G401.6 (cell line): ENCODE measurements at regions not wholly inside any gene's neighbourhood (a gene's known extent, or its start where the extent isn't known, plus 50 kb on each side); places are given as distances from the start of the nearest gene placed in this dataset.

Experiments used
- FAIRE-seq: peaks from 2 replicates; lab custom pipeline; 2012; peaks lifted over from hg19 to GRCh38; lab: Jason Lieb, UNC

DNA sequence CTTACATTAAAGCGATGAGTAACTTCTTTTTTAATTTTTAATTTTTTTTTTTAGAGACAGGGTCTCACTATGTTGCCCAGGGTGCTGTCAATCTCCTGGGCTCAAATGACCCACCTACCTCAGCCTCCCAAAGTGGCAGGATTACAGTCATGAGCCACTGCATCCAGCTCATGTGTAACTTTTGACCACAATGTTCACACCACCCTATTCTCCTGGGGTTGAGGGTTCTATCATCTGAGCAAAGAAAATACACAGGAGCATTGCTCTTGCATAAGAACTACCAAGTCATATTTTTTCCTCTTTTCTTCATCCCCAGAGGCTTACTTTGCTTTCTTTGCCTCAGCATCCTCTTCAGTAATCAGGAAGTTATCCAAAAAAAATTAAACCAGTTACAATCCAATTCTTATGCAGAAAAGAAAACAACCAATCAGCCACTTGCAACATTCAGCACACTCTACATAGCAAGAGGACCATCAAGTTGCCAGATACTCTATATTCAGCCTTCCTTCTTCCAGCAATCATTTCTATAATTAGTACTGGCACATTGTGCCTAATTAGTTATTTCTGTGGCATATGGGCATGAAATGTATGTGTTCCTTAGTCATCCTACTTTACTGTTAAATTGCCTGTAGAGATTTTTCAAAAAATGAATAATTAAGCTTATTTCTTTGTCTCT, 345.6 kb downstream of the AKAIN1 start:
- no peak for FAIRE-seq

GRCh38 chr18:4847056-4847455, 350.0 kb downstream of the AKAIN1 start:
- FAIRE-seq, result no peak

- no peak for FAIRE-seq
Measured at GRCh38 chr18:4844320-4844719, 352.7 kb downstream of the AKAIN1 start.

DNA sequence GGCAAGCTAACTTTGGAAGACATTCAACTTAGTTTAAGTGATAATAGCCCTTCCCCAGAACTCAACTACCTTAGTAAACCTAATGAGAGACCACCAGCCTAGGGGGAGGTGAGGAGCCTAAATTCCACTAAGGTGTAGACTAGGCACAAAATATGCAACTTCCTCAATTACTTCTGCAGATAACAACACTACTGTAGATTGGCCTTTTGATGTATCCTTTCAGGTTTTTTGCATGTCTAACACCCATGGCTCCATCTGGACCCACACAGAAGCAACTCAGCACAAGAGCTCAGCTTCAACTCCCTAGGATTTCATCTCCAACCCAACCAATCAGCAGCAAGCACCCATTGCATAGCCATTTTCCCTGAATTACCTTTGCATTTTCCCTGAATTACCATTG, 353.3 kb downstream of the AKAIN1 start:
- FAIRE-seq, result no peak

DNA sequence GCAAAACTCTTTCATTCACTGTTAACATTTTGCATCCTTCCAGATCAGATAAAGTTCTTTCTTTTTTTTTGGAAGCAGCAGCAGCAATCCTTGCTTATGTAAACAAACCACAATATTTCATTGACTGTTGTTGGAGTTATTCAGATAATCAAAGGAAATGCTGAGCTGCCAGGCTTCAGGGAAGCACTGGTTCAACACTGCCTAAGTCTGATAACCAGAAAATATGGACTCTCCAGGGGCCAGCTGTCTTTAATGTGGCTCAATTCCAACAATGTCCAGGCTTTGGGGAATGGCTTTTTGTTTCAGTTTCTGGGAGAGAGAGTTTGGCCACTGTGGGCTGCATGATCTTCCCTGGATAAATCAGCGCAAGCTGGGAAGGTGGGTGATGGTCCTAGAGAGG, 354.3 kb downstream of the AKAIN1 start:
- no peak for FAIRE-seq

DNA sequence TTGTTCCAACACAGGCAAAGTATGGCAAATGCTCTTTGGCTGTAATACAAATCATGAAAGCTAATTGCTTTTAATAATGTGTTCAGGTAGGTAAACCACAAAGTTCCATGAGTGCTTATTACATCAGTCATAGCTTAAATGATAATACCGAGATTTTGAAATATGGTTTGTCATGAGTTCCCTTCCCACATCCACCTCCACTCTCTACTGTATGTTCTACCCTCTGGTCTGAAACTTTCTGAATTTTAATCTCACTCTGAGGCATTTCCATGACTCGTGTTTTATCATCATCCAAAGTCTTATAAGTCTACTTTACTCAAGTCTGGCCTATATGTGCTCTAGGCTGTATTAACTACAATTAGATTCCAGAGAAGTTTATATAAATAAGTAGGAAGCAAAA, 354.8 kb downstream of the AKAIN1 start:
- FAIRE-seq, result no peak

- FAIRE-seq, result no peak
Measured at GRCh38 chr18:4839639-4840038, 357.4 kb downstream of the AKAIN1 start.

GRCh38 chr18:4836141-4836540, 360.9 kb downstream of the AKAIN1 start:
- FAIRE-seq, result no peak

- FAIRE-seq, result no peak
Measured at GRCh38 chr18:4831791-4832375, 365.2 kb downstream of the AKAIN1 start.

DNA sequence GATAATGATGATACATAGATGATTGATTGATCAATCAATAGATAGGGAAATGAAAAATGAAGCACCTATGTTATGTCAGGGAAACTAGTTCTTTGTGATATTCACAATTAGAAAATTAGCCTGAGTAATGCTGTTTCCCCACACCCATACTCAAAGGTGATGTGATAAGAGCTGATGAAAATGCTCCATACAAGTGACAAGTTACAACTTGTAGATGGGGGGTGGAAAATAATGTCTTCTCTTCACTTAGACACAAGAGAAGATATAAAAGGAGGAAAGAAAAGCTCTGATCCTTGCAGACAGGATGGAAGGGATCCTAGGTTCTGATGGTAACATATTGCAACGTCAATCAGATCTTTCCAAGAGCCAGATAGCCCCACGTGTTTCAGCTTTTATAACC, 365.9 kb downstream of the AKAIN1 start:
- no peak for FAIRE-seq

DNA sequence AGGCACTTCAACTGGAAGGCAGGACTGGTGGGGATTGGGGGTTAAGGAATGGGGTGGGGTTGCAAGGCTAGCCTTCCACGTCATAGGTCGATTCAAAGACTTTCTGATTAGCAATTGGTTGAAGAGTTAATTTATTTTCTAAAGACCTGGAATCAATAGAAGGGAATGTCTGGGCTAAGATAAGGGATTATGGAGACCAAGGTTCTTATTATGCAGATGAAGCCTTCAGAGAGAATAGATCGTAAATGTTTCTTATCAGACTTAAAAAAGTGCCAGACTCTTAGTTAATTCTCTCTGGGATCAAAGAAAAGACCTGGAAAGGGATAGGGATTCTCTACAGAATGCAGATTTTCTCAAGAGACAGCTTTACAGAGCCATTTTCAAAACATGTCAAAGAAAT, 368.0 kb upstream of the DLGAP1 start:
- no peak for FAIRE-seq

DNA sequence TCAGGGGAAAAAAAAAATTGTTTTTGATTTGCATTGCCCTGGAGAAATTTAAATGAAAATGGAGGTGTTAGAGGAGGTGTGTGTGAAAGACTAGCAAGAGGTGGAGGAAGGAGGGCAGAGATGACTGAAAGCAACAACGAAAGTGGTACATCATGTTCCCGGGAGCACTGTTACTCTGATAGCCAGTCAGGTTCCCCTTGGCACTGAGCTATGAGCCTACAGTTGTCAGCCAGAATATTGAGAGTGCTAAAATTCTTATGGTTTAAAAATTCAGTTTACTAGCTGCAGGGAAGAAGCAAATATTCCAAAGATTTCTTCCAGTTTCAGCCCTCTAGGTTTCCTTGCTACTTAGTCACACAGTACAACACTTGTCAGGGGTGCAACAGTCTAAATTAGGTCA, 366.7 kb upstream of the DLGAP1 start:
- no peak for FAIRE-seq

GRCh38 chr18:4817665-4818064, 362.6 kb upstream of the DLGAP1 start:
- no peak for FAIRE-seq

- no peak for FAIRE-seq
Measured at GRCh38 chr18:4813708-4814107, 358.6 kb upstream of the DLGAP1 start.

DNA sequence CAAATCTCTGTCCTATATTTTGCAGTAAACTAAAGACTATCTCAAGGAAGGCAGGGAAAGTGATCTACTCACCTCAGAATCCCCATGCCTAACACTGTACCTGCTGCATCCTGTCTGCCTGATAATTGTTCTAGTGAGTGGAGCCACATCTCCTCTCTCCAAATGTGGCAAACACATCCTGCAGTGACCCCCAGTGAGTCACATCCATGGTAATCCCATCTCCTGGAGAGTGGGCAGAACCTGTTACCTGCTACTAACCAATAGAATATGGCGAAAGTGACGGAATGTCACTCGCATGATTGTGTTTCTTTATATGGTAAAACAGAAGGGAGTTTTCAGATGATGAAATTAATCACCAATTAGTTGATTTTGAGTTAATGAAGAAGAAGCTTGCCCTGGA, 353.8 kb upstream of the DLGAP1 start:
- no peak for FAIRE-seq

GRCh38 chr18:4807604-4808293, 352.6 kb upstream of the DLGAP1 start:
- FAIRE-seq, result no peak

DNA sequence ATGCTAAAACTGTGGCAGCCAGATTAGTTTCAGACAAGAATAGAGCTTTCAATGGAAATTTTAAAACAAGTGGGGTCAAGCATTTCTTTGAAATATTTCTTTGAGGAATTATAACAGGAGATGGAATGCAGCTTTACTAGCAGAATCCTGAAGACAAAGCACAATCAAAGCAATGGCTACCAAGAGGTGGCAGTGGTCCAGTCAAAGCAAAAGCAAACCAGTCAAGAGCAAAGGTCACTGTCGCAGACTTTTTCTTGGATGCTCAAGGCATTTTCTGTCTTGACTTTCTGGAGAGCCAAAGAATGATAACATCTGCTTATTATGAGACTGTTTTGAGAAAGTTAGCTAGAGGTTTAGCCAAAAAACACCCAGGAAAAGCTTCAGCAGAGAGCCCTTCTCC, 351.2 kb upstream of the DLGAP1 start:
- no peak for FAIRE-seq

- no peak for FAIRE-seq
Measured at GRCh38 chr18:4802296-4802695, 347.2 kb upstream of the DLGAP1 start.

- no peak for FAIRE-seq
Measured at GRCh38 chr18:4801151-4801550, 346.0 kb upstream of the DLGAP1 start.

GRCh38 chr18:4797002-4797685, 342.0 kb upstream of the DLGAP1 start:
- no peak for FAIRE-seq

- FAIRE-seq, result no peak
Measured at GRCh38 chr18:4789506-4789905, 334.4 kb upstream of the DLGAP1 start.

GRCh38 chr18:4781873-4782272, 326.8 kb upstream of the DLGAP1 start:
- FAIRE-seq, result no peak

- FAIRE-seq, result no peak
Measured at GRCh38 chr18:4765401-4765800, 310.3 kb upstream of the DLGAP1 start.
